ENCODE measurements at regions not wholly inside any gene's neighbourhood (a gene's known extent, or its start where the extent isn't known, plus 50 kb on each side); places are given as distances from the start of the nearest gene placed in this dataset.

DNA sequence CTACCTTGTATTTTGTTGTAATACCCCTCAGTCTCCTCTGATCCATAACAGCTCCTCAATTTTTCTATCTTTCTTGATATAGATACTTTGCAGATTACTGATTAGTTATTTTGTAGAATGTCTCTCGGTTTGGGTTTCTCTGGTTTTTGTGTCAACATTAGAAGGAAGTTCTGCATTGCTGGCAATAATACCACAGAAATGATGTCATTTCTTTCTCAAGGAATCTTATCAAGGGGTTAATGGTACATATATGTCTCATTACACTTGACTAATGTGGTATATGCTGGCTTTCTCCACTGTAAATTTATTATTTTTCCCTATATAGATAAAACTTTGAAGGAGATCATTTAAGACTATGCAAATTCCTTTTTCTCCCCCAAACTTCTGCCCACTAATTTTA, 183.6 kb upstream of the DKK2 start:
- DNase-seq = no peak

DNA sequence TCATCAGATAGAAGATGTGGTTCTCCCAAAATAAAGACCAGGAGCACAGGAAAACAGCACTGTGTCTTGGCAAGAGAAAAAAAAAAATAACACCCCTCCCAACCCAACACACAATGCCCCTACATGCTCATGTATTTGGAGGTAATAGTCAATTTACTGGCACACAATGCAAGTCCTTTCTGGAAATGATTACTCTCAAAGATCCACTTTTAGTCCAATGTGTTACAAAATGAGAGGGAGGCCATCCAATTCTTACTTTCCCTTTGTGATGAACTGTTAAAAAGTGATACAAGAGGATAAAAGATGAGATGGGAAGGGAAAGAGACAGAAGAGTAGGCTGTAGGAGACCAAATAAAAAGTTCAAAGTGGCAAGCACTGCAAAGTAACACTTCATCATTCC, 180.3 kb upstream of the DKK2 start:
- no peak for DNase-seq

- DNase-seq = no peak
These were observed 179.1 kb upstream of the DKK2 start for GRCh38 chr4:107215222-107215621.

DNA sequence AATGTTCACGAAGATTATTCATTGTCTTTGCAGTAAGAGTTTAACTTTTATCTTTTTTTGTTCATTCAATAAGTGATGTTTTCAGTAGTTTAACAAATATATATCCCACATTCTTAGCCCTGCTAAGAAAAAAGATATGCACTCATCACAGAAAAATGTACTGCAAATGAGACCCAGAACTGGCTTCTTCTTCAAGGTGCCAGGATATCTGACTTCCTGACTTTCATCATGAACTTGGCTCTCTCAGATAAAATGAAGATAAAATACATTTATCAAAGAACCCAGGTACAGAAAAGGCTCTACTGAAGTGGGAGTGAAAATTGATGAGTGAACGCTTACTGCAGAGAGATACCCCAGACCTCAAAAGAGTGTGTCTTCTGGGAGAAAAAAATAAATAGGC, 177.8 kb upstream of the DKK2 start:
- DNase-seq = no peak

- no peak for DNase-seq
These were observed 177.3 kb upstream of the DKK2 start for GRCh38 chr4:107213410-107213809.

- no peak for DNase-seq
These were observed 176.5 kb upstream of the DKK2 start for GRCh38 chr4:107212565-107212964.

- DNase-seq = no peak
These were observed 174.5 kb upstream of the DKK2 start for GRCh38 chr4:107210450-107211239.

DNA sequence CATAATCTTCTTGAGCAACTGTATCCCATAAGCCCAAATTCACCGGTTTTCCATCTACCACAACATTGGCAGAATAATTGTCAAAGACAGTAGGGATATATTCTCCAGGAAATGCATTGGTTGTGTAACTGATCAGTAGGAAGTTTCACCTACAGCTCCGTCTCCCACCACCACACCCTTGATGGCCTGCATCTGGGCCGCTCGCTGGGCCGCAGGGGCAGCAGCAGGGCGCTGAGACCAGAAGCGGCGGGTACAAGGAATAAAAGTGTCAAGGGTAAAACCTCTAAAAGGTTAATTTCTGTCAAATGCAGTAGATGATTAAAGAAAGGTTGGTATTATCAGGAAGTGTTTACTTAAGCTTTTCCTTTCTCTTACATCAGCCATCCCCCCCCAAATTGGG, 167.6 kb upstream of the DKK2 start:
- DNase-seq = no peak

- DNase-seq = no peak
These were observed 166.6 kb upstream of the DKK2 start for GRCh38 chr4:107202744-107203143.

DNA sequence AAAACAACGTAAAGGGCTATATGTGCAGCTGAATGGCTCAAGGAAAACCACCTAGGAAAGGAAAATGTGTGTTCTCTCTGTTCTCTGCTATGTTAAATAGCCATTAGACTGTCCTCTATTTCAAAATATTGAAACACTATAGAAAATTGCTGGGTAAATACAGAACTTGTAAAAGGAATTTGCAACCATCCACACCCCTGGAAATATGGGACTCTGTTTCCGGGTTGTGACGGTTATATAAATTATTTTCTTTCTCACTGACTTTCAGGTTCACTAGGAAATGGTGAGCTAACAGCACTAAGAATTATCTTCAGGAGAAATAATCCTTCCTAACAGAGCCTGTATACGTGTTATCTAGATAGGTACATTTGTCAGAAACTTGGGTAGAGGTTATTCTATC, 161.0 kb upstream of the DKK2 start:
- DNase-seq = no peak

- no peak for DNase-seq
These were observed 160.2 kb upstream of the DKK2 start for GRCh38 chr4:107196312-107196711.

DNA sequence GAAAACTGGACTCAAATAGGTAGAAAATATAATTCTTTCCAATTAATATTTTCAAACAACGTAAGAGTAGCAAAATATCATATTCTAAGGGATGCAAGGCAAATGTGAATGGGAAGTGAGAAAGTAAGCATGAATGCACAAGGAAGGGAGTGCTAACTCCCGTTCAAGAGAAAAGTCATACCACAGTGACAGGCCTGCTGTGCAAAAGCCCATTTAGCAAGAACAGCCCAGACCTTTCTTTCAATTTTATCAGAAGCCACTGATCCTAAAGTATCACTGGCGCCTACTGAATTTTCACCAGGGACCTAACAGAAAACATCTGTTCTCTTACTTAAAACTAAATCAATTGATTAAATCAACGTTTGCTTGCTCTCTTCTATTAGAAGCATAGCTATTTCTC, 157.9 kb upstream of the DKK2 start:
- no peak for DNase-seq

DNA sequence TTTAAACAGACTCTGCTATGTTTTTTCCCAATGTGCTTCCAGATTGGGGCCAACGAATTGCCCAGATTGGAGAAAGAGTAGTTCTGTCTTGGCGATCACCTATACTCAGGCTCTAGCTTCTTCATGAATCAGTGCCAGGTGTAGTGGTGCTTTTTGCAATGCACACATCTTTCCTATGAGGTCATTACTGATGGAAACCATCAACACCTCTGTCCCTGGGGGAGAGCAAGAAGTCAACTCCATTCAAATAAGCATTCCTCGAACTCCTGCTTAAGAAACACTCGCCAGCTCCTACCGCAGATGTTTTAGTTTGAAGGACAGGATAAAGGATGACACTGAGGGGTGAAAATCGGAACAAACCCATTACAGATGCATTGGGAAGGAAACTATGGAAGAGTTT, 156.5 kb upstream of the DKK2 start:
- DNase-seq = no peak

DNA sequence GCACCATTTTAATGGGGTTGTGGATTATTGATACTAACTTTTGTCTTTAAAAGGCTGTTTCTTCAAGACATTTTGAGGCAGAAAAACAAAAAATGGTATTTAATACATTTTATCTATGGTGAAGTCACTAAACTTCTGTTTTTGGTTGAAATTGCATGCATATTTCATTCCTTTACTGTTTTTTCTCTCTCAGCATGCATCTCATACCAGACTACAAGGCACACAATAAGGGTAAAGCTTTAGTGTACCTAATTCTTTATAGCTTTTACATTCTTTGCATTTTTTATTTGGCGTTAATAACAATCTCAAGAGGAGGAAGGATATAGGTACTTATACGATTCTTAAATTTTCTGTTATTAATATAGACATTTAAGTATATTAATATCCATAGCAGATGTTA, 151.0 kb upstream of the DKK2 start:
- no peak for DNase-seq

GRCh38 chr4:107183155-107183774, 147.2 kb upstream of the DKK2 start:
- peak; percentile 49 for DNase-seq

DNA sequence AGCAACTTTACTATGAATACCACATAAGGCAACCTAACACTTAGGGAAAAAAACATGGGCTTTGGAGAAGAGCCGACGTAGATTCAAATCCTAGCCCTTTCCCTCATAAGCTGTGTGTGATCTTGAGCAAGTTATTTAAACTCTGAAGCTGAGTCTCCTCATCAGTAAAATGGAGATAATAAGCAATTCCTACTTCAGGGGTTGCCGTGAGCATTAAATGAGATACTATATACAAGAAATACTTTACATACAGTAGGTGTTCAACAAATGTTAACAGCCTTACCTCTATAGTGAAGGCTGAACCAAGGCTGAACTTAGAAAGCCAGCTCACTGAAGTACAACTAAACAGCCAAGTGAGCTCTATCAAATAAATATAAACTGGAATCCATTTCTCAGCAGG, 146.2 kb upstream of the DKK2 start:
- no peak for DNase-seq

GRCh38 chr4:107166873-107167450, 130.8 kb upstream of the DKK2 start:
- DNase-seq = no peak

DNA sequence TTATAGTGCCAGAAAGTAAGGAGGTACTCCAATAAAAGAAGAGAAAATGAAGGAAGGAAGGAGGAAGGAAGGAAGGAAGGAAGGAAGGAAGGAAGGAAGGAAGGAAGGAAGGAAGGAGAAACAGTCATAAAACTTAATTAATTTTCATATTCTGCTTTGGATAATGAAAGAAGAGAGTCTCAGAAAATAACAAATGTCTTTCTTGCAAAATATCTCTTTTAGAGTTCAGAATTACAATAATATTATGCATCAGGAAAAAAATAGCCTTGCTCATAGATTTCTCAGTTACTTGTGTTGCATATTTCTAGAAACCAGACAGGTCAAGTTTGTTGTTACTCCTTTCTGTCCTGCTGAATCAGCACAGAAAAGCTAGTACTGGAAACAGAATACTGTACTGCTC, 130.1 kb upstream of the DKK2 start:
- DNase-seq = no peak

GRCh38 chr4:107164962-107165475, 128.9 kb upstream of the DKK2 start:
- DNase-seq = no peak

GRCh38 chr4:107156443-107156842, 120.3 kb upstream of the DKK2 start:
- DNase-seq = no peak

DNA sequence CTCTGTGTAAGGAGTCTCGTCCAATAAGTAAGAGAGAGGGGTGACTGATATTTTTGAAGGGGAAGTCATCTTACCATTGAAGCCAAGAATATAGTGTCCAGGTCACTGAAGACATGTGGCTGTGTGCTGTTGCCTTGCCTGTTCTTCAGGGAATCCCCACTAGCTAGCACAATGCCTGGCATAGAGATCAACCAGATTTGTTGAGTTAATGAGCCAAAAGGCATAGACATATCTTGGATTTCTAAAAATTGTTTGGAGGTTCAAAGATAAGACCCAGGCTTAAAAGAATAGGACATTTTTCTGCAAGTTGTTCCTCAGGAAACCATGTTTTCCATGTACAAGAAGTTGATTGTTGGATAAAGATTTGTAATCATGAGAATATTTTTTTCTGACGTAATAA, 119.3 kb upstream of the DKK2 start:
- no peak for DNase-seq

DNA sequence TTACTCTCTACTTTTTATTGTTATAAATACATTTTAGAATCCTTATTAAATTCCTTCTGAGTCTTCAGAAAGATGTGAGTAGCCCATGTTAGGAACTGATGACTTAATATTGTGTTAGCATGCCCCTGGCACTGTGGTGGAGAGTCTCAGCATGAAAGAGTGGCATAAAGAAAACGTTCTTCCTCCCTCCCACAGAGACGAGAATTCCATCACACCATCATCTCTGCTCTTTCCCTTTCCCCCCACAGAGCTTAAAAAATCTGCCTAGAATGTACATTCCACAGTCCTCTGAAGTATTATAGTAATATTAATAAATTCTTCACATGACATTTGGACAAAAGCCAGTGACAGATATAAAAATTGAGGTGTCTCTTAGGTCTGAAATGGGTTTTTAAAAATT, 117.8 kb upstream of the DKK2 start:
- DNase-seq = no peak

DNA sequence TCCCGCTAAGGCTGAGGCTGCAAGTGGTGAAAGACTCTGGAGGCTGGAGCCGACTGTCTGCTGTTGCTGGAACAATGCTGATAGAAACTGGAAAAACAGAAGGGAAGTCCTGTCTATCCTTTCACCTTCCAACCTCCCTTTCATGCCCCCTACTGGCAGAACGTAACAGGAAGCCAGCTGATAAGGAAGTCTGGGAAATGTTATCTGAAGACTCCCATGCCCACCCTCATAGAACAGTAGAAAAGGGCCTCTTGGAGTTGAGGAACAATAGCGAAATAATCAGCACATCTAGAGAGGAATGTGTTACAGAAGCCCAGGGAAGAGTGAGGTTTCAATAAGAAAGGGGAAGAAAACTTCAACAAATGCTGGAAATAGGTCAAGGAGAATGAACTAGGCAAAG, 117.1 kb upstream of the DKK2 start:
- DNase-seq = no peak

DNA sequence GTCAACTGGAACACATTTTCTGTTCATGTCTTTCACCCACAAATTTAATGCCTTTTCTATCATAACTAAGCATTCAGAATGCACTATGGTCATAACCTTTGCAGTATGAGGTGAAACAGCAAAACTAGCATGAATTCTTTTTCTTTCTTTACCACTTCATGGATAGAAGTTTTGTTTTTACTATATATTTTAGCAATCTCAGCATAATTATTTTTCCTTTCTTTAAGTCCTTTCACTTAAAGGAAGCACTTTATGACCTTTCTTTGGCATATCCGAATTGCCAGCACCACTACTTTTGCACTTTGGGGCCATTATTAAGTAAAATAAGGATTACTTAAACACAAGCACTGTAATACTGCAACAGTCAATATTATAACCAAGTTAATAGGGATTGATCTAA, 115.1 kb upstream of the DKK2 start:
- no peak for DNase-seq

Measured in COR-L47 (cell line).